Adipocyte (in vitro differentiated cells): ENCODE measurements at regions not wholly inside any gene's neighbourhood (a gene's known extent, or its start where the extent isn't known, plus 50 kb on each side); places are given as distances from the start of the nearest gene placed in this dataset.
A peak's percentile ranks its signal among the peaks of the same experiment; 100 is the strongest.

Experiments used
- DNase-seq: peaks from one replicate; pipeline ENCODE4 v3.0.0-alpha.2; 2015; ENCODE audit warnings: low read depth
- H3K27me3 ChIP-seq: replicated peaks from 2 replicates; pipeline ENCODE4 v1.7.0; 2013; ENCODE audit warnings: mild to moderate bottlenecking, low read length, moderate library complexity; ENCODE audit not compliant: control insufficient read depth, insufficient read depth
- H3K36me3 ChIP-seq: 2 replicates; pipeline ENCODE4 v1.7.0; 2013; ENCODE audit warnings: low read length, mild to moderate bottlenecking, moderate library complexity; ENCODE audit not compliant: control insufficient read depth, insufficient read depth, severe bottlenecking
- H3K4me1 ChIP-seq: 2 replicates; pipeline ENCODE4 v1.7.0; 2013; ENCODE audit warnings: mild to moderate bottlenecking, low read length, moderate library complexity; ENCODE audit not compliant: control insufficient read depth, insufficient read depth
- H3K4me3 ChIP-seq: 2 replicates; pipeline ENCODE4 v1.7.0; 2013; ENCODE audit warnings: mild to moderate bottlenecking, low read length, moderate library complexity
- H3K9ac ChIP-seq: 2 replicates; pipeline ENCODE4 v1.7.0; 2013; ENCODE audit warnings: mild to moderate bottlenecking, low read length, moderate library complexity
- H3K9me3 ChIP-seq: 2 replicates; pipeline ENCODE4 v1.7.0; 2013; ENCODE audit warnings: mild to moderate bottlenecking, low read length, moderate library complexity; ENCODE audit not compliant: control insufficient read depth

DNA sequence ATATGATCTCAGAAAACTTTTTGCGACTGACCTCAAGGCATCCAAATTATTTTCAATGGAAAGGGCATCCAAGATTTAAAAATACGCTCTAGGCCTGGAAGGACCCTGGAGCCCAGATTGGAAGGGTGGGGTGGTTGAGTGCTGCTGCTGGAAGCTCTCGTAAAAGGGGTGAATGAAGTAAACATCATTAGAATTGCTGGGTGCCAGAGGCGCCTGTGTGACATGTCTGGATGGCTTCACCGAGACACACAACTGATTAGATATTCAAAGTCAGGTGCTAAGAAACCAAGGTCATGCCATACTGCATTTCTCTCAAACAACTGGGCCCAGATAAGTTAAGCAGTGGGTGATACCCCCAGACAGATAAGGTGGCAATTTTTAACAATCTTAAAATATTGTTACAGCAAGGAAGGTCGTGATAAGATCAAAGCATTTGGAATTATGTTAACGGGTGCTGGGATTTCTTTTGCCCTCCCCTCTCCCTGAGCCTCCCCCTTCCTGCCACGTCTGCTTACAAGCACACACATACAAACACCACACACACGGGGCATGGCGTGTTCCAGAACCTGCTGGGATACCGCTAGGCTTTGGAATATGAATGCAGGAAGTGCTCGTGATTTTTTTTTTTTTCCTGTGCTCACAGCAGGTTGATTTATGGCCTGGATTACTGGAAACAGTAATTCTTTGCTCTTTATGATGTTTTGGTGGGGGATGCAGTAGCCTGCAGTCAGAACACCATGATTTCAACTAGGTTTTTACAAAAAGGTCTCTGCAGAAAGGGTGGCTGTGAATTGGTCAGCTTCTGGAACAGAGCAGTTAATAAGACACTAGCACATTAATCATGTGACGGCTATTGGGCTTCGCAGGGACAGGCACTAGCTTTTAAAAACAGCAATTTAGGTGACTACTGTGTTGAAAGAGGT is 551.2 kb downstream of the QKI start:
- no peak for DNase-seq

GRCh38 chr6:163964789-163965188 is 550.3 kb downstream of the QKI start:
- Histone ChIP-seq H3K4me1 (peaks cover 10% of the 10 kb centered on the region), H3K4me3 (no peak overlapping the region), H3K9me3 (no peaks in the 10 kb centered on the region), H3K9ac (no peak overlapping the region), H3K27me3 (no peaks in the 10 kb centered on the region), H3K36me3 (no peaks in the 10 kb centered on the region)
- no peak for DNase-seq

More for the DNA sequence above, 551.2 kb downstream of the QKI start:
- Histone ChIP-seq H3K4me1 (peaks cover 7% of the 10 kb centered on the region), H3K9me3 (no peaks in the 10 kb centered on the region), H3K4me3 (no peak overlapping the region), H3K36me3 (no peaks in the 10 kb centered on the region), H3K27me3 (no peaks in the 10 kb centered on the region), H3K9ac (no peak overlapping the region)

DNA sequence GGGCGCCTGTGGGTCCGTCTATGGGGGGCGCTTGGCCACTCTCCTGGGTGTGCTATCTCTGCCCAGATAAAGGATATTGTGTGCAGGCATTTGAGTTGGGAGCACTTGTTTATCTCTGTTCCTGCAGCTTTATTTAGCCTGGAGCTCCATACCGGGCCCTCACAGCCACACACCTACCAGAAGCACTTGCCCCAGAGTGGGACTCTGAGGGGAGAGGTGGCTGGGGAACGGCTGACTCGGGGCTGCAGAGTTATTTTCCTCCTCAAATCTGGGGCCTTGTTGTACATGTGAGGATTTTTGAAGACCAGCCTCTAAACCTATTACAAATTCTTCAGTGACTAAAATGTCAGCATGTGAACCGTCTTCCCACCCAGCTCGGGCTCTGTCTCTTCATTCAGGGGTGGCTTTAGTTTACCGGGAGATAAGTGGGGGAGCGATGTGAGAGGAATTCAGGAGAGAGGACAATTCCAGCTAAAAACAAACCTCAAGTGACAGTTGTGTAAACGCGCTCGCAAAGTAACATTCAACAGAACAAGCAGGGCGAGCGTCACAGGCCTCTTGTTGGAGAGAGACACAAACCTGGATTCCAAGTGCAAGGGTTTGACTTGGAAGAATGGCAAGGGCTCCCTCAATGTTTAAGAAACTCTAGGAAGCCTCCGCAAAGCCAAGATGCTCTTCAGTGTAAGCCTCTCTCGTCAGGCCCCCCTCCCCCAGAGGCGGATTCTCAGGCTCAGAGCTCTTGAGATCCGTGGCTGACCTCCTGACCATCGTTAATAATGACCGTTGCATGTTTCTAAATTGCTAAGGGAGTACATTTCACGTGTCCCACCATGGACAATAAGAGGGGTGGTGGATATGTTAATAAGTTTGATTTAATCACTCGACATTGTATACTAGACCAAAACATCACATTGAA is 548.9 kb downstream of the QKI start:
- no peak for DNase-seq
- H3K9ac ChIP-seq, result no peak overlapping the region
- H3K9me3 ChIP-seq, result no peaks in the 10 kb centered on the region
- no peaks in the 10 kb centered on the region for H3K36me3 ChIP-seq
- H3K27me3 ChIP-seq, result no peaks in the 10 kb centered on the region
- H3K4me3 ChIP-seq, result no peak overlapping the region
- H3K4me1 ChIP-seq, result peaks cover 10% of the 10 kb centered on the region

DNA sequence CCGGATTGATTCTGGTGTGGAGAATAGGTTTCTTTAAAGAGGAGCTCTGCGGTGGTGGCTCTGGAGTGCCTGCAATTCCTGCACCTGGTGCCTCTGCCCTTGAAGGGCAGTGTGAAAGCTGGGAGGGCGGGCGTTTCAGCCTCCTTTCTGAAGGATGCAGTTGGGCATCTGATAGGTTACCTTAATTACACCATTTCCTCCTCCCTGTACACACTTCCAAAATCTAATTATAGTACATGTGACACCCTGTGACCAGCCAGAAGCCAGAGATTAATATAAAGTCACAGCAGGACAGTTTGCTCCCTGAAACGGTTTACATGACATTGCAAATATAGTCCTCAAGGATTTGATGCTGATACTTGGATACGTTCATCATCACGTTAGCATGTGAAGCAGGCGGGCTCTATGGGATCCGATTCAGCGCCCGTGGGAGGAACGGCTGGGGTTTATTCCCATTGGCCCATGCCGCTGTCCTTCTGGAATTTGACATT is 548.2 kb downstream of the QKI start:
- H3K9me3 ChIP-seq, result no peaks in the 10 kb centered on the region
- H3K4me3 ChIP-seq, result no peak overlapping the region
- peaks cover 10% of the 10 kb centered on the region for H3K4me1 ChIP-seq
- no peak for DNase-seq
- H3K36me3 ChIP-seq, result no peaks in the 10 kb centered on the region
- H3K27me3 ChIP-seq, result no peaks in the 10 kb centered on the region
- H3K9ac ChIP-seq, result no peak overlapping the region

DNA sequence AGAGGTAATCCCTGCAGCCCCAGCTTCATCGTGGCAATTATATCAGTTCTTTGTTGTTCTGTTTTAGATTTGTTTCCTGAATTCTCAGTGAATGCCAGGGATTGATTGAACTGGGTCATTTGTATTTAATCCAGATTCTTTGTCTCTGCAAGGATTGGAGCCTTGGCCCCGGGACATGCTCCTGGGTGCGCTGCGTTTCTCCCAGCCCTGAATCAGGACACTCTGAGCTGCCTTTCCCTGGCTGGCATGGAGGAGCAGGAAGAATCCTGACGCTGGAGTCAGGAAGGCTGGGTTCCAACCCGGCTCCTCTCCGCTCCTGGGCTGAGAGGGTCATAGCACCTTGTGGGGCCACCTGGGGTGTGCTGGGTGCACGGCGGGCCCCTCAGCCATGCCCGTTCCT is 545.6 kb downstream of the QKI start:
- Histone ChIP-seq H3K27me3 (no peaks in the 10 kb centered on the region), H3K4me3 (no peak overlapping the region), H3K36me3 (no peaks in the 10 kb centered on the region), H3K9me3 (no peaks in the 10 kb centered on the region), H3K9ac (no peak overlapping the region), H3K4me1 (peaks cover 16% of the 10 kb centered on the region)
- no peak for DNase-seq

DNA sequence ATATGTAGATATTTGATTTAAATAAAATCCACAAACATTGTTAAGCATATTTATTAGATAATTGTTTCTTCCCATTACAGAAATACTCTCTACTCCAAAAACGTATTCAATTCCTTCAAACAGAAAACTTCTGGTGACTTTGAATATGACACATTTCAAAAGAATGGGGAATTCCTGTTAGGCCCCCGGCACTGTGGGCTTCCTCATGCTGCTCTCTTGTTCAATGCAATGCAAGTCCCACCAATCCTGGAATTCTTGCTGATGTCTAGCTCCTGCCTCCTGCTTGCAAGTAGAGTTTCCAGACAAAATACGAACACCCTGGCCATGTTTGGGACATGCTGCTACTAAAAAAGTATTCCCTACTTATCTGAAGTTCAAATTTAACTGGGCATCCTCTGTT is 544.1 kb downstream of the QKI start:
- Histone ChIP-seq H3K9me3 (no peaks in the 10 kb centered on the region), H3K4me3 (no peak overlapping the region), H3K27me3 (no peaks in the 10 kb centered on the region), H3K36me3 (no peaks in the 10 kb centered on the region), H3K4me1 (peaks cover 21% of the 10 kb centered on the region), H3K9ac (no peak overlapping the region)
- DNase-seq, result peak; percentile 68

GRCh38 chr6:163956571-163957407 is 542.3 kb downstream of the QKI start:
- peak; percentile 92 for DNase-seq
- Histone ChIP-seq H3K9me3 (no peaks in the 10 kb centered on the region), H3K27me3 (no peaks in the 10 kb centered on the region), H3K36me3 (no peaks in the 10 kb centered on the region), H3K4me1 (peaks cover 21% of the 10 kb centered on the region), H3K9ac (peak overlapping the region; percentile 39), H3K4me3 (no peak overlapping the region)

- Histone ChIP-seq H3K4me1 (peaks cover 21% of the 10 kb centered on the region), H3K36me3 (no peaks in the 10 kb centered on the region), H3K4me3 (no peak overlapping the region), H3K27me3 (no peaks in the 10 kb centered on the region), H3K9ac (no peak overlapping the region), H3K9me3 (no peaks in the 10 kb centered on the region)
- DNase-seq, result no peak
Measured at GRCh38 chr6:163955756-163956155, 541.2 kb downstream of the QKI start.

GRCh38 chr6:163955096-163955495 is 540.6 kb downstream of the QKI start:
- Histone ChIP-seq H3K9ac (no peak overlapping the region), H3K4me3 (no peak overlapping the region), H3K9me3 (no peaks in the 10 kb centered on the region), H3K36me3 (no peaks in the 10 kb centered on the region), H3K27me3 (no peaks in the 10 kb centered on the region), H3K4me1 (peaks cover 21% of the 10 kb centered on the region)
- DNase-seq, result peak; percentile 79

DNA sequence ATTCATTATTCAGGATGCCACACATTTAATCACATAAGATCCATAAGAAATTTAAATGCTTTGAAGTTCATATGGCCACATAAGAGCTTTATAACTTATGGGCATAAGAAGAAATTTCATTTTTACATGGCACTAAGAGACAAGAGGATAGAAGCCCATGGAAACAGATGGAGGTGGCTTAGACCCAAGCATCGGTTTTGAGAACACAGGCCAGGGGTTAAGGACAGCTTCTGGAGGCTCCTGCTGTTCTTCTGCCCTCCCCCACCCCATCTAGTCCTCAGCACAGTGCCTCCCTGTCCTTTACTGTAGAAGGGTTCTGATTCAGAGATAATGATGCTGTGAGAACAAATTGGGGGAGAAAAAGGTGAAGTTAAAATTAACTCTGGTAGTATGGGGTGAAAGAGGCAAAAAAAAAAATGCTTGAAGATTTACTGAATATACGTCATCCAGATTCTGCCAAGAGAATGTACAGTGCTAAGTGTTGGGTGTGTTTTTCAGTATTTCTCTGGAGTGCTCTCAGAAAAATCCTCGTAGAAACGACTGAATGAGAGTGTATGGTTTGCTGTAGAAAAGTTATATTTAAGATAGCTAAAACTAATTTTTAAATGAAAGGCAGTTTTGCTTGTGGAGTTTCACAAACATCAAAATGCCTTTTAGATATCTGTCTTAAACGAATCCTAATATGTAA is 539.7 kb downstream of the QKI start:
- Histone ChIP-seq H3K4me3 (no peak overlapping the region), H3K9ac (no peak overlapping the region), H3K4me1 (peaks cover 19% of the 10 kb centered on the region), H3K9me3 (no peaks in the 10 kb centered on the region), H3K27me3 (no peaks in the 10 kb centered on the region), H3K36me3 (no peaks in the 10 kb centered on the region)
- DNase-seq, result no peak
